ENCODE measurements at regions not wholly inside any gene's neighbourhood (a gene's known extent, or its start where the extent isn't known, plus 50 kb on each side); places are given as distances from the start of the nearest gene placed in this dataset.

GRCh38 chr6:9937031-9937763 lies 477.7 kb downstream of the TFAP2A start:
- TF ChIP-seq CTCF (IDR thresholded peaks at IDR 0.05 in 8 of 11, conservative IDR thresholded peaks at IDR 0.05 in 3 of 11) (no peak), POLR2AphosphoS5 (IDR thresholded peaks at IDR 0.05) (no peak)

Measured in spleen (tissue), 7 donors.